Keratinocyte (primary cell): ENCODE measurements at regions not wholly inside any gene's neighbourhood (a gene's known extent, or its start where the extent isn't known, plus 50 kb on each side); places are given as distances from the start of the nearest gene placed in this dataset.

Experiments
- DNase-seq: peaks from one replicate; pipeline ENCODE4 v3.0.0-alpha.2; 2011; ENCODE audit warnings: low read depth, missing footprints, low spot score
- FAIRE-seq: peaks from 2 replicates; lab custom pipeline; 2011; peaks lifted over from hg19 to GRCh38; lab: Jason Lieb, UNC
- H2AFZ ChIP-seq: 2 replicates; pipeline ENCODE4 v1.6.0; 2012; ENCODE audit warnings: low read length, control low read depth, inconsistent platforms; ENCODE audit not compliant: control insufficient read depth
- H3K27ac ChIP-seq: 2 replicates; pipeline ENCODE4 v1.5.1; 2011; ENCODE audit warnings: low read length; ENCODE audit not compliant: control insufficient read depth, insufficient read depth
- H3K27me3 ChIP-seq: 3 replicates; pipeline ENCODE4 v1.6.0; 2011; ENCODE audit warnings: low read length; ENCODE audit not compliant: control insufficient read depth, insufficient read depth; ENCODE audit errors: extremely low read depth
- H3K36me3 ChIP-seq, 2 experiments: 2 replicates in 1 of 2; 3 replicates in 1 of 2; pipeline ENCODE4 v1.5.1; 2011; ENCODE audit warnings: low read length in 2 of 2, mild to moderate bottlenecking in 1 of 2; ENCODE audit not compliant: control insufficient read depth in 2 of 2, insufficient read depth in 2 of 2; ENCODE audit errors: extremely low read depth in 1 of 2
- H3K4me1 ChIP-seq: 3 replicates; pipeline ENCODE4 v1.5.1; 2011; ENCODE audit warnings: low read length; ENCODE audit not compliant: control insufficient read depth, insufficient read depth; ENCODE audit errors: extremely low read depth
- H3K4me2 ChIP-seq: 3 replicates; pipeline ENCODE4 v1.6.0; 2011; ENCODE audit warnings: low read depth, low read length; ENCODE audit not compliant: control insufficient read depth, insufficient read depth; ENCODE audit errors: extremely low read depth
- H3K4me3 ChIP-seq, 3 experiments: fragments of 200-600 bp in 1 of 3; sonication (generic) in 1 of 3; 2 replicates in 2 of 3; 3 replicates in 1 of 3; pipeline ENCODE4 v1.5.1; 2011 to 2016; ENCODE audit warnings: low read length in 3 of 3, mild to moderate bottlenecking in 3 of 3, control low read depth in 2 of 3, inconsistent platforms in 1 of 3, low read depth in 1 of 3, mixed read lengths in 1 of 3, mixed run types in 1 of 3, moderate library complexity in 1 of 3; ENCODE audit not compliant: control insufficient read depth in 2 of 3, insufficient read depth in 2 of 3; ENCODE audit errors: extremely low read depth in 1 of 3
- H3K79me2 ChIP-seq: 2 replicates; pipeline ENCODE4 v1.6.0; 2012; ENCODE audit warnings: low read length; ENCODE audit not compliant: control insufficient read depth, insufficient read depth
- H3K9ac ChIP-seq: 3 replicates; pipeline ENCODE4 v1.6.0; 2011; ENCODE audit warnings: low read length; ENCODE audit not compliant: control insufficient read depth, insufficient read depth; ENCODE audit errors: extremely low read depth
- H3K9me1 ChIP-seq: 3 replicates; pipeline ENCODE4 v1.6.0; 2011; ENCODE audit warnings: low read length; ENCODE audit not compliant: control insufficient read depth, insufficient read depth; ENCODE audit errors: extremely low read depth
- H3K9me3 ChIP-seq: 2 replicates; pipeline ENCODE4 v1.5.1; 2012; ENCODE audit warnings: low read depth, low read length; ENCODE audit not compliant: control insufficient read depth
- H4K20me1 ChIP-seq: 3 replicates; pipeline ENCODE4 v1.6.0; 2011; ENCODE audit warnings: low read length; ENCODE audit not compliant: control insufficient read depth, insufficient read depth; ENCODE audit errors: extremely low read depth
- EZH2 ChIP-seq: IDR thresholded peaks from one replicate; pipeline ENCODE4 v1.6.1; 2012; ENCODE audit warnings: inconsistent platforms, mild to moderate bottlenecking, low read length, moderate library complexity
- dilution Hi-C: fragments of 300-500 bp; cut with MboI; formaldehyde crosslinking; loops from one replicate; pipeline ENCODE4 v1.7.0; 2020; ENCODE audit warnings: low sequenced_read_pairs; ENCODE audit not compliant: extremely low pct_ligation_motif_present
- TF ChIP-seq, protein P1 (sequence below), 3 experiments: IDR thresholded peaks in 1 of 3; conservative IDR thresholded peaks in 1 of 3; optimal IDR thresholded peaks in 1 of 3; 2 replicates in 2 of 3; 3 replicates in 1 of 3; pipeline versions ENCODE3 to v1.5.1; 2011; ENCODE audit warnings: low read length in 3 of 3, mild to moderate bottlenecking in 3 of 3, moderate library complexity in 2 of 3, control low read depth in 1 of 3, inconsistent platforms in 1 of 3; ENCODE audit not compliant: insufficient read depth in 2 of 3; ENCODE audit errors: extremely low read depth in 1 of 3

DNA sequence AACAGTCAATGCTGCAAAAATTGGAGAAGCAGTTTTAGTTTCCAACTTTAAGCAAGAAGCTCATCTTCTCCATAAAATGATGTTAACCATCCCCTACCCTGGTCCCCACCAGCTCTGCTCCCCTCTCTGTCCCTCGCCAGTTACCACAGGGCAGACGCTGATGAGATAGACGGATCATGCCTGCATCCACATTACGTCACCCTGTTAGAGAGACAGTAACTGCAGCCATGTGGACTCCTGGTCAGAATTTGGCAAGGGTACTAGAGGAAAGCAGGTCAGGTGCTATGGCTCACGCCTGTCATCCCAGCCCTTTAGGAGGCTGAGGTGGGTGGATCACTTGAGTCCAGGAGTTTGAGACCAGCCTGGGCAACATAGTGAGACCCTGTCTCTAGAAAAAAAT is 81.9 kb upstream of the FZD8 start:
- no peaks in the 10 kb centered on the region for H3K4me1 ChIP-seq
- H3K27ac ChIP-seq: no peak overlapping the region
- no peak overlapping the region for H2AFZ ChIP-seq
- H3K4me3 ChIP-seq: no peak overlapping the region
- H3K79me2 ChIP-seq: no peaks in the 10 kb centered on the region
- TF ChIP-seq EZH2: no peak
- TF ChIP-seq, protein P1, sequence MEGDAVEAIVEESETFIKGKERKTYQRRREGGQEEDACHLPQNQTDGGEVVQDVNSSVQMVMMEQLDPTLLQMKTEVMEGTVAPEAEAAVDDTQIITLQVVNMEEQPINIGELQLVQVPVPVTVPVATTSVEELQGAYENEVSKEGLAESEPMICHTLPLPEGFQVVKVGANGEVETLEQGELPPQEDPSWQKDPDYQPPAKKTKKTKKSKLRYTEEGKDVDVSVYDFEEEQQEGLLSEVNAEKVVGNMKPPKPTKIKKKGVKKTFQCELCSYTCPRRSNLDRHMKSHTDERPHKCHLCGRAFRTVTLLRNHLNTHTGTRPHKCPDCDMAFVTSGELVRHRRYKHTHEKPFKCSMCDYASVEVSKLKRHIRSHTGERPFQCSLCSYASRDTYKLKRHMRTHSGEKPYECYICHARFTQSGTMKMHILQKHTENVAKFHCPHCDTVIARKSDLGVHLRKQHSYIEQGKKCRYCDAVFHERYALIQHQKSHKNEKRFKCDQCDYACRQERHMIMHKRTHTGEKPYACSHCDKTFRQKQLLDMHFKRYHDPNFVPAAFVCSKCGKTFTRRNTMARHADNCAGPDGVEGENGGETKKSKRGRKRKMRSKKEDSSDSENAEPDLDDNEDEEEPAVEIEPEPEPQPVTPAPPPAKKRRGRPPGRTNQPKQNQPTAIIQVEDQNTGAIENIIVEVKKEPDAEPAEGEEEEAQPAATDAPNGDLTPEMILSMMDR (optimal IDR thresholded peaks at IDR 0.05 in 1 of 3, IDR thresholded peaks at IDR 0.05 in 1 of 3, conservative IDR thresholded peaks at IDR 0.05 in 1 of 3; ENCODE audit: extremely low read depth in 1 of 3, insufficient read depth in 2 of 3, low read length in 3 of 3): no peak
- H3K9me1 ChIP-seq: no peaks in the 10 kb centered on the region
- dilution Hi-C loops: no loop called here
- H4K20me1 ChIP-seq: no peaks in the 10 kb centered on the region
- H3K4me2 ChIP-seq: no peak overlapping the region
- H3K27me3 ChIP-seq: no peaks in the 10 kb centered on the region
- no peaks in the 10 kb centered on the region for H3K9me3 ChIP-seq
- DNase-seq (no peak), FAIRE-seq (no peak)
- no peak overlapping the region for H3K9ac ChIP-seq
- H3K36me3 ChIP-seq: no peaks in the 10 kb centered on the region

DNA sequence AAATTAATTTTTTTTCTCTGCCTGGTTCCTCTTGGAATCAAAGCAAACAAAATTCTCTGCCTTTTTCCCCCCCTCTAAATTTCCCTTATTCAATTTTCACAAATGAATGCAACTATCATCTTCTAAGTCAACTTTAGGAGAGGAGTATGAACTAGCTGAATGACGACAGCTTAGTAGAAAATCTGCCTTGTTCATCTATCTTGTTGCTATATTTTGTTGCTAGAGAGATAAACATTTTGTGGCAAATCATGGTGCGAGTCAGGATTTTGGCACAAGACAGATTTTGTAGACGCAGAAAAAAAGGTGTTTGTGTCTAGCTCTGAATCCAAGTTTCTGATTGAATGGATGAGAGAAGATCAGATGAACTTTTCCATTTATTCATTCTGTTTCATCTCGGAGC is 81.0 kb upstream of the FZD8 start:
- H3K4me3 ChIP-seq: no peak overlapping the region
- no peak overlapping the region for H2AFZ ChIP-seq
- no peak overlapping the region for H3K9ac ChIP-seq
- H3K4me2 ChIP-seq: no peak overlapping the region
- no peaks in the 10 kb centered on the region for H4K20me1 ChIP-seq
- no peak overlapping the region for H3K27ac ChIP-seq
- H3K27me3 ChIP-seq: no peaks in the 10 kb centered on the region
- no peaks in the 10 kb centered on the region for H3K36me3 ChIP-seq
- DNase-seq: no peak
- FAIRE-seq: no peak
- H3K9me1 ChIP-seq: no peaks in the 10 kb centered on the region
- H3K79me2 ChIP-seq: no peaks in the 10 kb centered on the region
- no peaks in the 10 kb centered on the region for H3K4me1 ChIP-seq
- dilution Hi-C loops: no loop called here
- no peaks in the 10 kb centered on the region for H3K9me3 ChIP-seq
- TF ChIP-seq, protein P1 (optimal IDR thresholded peaks at IDR 0.05 in 1 of 3, IDR thresholded peaks at IDR 0.05 in 1 of 3, conservative IDR thresholded peaks at IDR 0.05 in 1 of 3; ENCODE audit: extremely low read depth in 1 of 3, insufficient read depth in 2 of 3, low read length in 3 of 3): no peak
- no peak for TF ChIP-seq EZH2
